Stimulated activated CD8-positive, alpha-beta memory T cell treated with anti-CD3 and anti-CD28 coated beads, Interleukin-15, amount 100 ng/mL, for 24 hours (primary cell): ENCODE measurements at regions not wholly inside any gene's neighbourhood (a gene's known extent, or its start where the extent isn't known, plus 50 kb on each side); places are given as distances from the start of the nearest gene placed in this dataset.
"Not testable (repeated sequence)": the region's sequence is repeated elsewhere in the genome, so short reads cannot be mapped to it uniquely, and the experiment has no call there.

Experiments
- DNase-seq: peaks from one replicate; pipeline ENCODE4 v3.0.0-alpha.2; 2020; ENCODE audit warnings: low read depth

DNA sequence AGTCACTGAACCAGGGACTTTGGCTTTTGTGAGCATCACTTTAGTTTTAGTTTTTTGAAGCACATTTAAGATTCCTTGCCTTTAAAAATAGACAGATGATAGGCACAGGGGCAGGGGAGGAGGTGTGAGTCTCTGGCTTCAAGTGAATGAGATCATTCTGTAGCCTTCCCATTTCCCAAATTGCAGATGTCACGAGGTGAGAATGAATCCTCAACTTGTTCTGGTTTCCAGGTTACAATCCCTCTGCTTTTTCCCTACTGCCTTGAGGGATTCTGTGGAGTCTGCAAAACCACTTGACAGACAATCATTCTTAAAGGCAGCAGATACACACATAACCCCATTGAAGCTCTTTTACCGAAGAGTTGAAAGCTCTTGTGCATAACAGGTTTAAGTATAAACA, 332.4 kb downstream of the DMAC1 start:
- DNase-seq = no peak

DNA sequence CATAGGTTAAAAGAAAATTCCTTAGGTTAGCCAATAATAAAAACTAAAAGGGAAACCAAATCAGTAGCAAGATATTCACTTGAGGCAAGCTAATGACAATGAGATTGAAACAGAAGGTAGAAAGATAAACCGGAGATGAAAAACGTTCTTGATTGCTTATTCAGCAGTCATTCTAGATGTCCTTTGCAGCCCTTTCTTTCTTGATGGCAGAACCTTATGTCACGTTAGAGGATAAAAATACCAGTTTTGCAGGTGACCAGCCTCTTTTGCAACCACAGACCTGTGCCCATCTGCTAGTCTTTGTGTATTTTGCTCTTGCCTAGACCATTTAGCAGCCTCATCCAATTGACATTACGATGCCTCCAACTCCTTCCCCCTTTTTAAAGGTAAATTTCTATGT, 337.8 kb downstream of the DMAC1 start:
- no peak for DNase-seq

DNA sequence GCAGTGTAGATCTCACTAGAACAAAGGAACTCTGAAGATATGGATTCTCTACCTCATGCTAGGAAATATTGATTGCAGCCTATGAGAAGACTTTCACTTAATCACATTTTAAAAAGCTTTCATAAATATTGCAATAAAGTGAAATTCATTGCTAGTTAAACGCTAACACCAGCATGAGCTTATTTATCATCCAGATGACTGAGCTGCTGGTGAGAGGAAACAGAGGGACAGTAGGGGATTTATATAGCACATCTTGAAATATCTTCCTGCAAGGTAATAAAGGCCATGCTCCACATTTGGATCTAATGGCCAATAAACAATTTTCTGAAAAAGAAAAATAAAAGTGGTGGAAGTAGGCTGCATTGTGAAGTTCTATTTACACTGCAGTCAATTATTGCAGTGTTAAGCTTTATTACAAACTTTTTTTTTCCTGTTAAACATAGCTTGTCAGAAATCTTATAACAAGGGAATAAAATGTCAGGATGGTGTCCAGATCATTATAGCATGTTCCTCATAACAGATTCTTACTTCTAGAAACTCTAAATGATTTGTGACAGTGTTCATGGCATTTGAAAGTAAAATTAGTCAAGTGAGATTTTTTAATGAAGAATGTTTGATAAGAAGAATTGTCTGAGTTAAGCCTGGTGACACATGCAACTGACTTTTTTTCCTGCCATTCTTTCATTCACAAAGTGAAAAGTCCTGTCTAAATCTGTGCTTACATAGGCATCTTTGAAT, 342.6 kb downstream of the DMAC1 start:
- DNase-seq = no peak

DNA sequence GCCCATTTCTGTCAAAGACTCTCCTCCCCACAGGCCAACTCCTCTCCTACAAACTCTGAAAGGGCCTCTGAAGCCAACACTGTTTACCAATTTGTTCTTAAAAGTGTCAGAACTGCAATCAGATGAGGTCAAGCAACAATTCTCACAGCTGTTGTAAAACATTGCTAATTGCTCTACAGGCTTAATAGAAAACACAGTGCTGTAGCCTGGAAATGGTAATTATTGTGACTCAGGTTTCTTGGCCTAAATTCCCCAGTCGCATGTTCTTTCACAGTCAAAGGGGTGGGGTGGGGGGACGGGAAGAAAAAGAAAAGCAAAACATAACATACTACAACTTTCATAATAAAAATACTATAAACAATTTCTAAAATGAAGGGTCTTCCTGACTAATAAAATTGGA, 343.2 kb downstream of the DMAC1 start:
- DNase-seq = no peak

DNA sequence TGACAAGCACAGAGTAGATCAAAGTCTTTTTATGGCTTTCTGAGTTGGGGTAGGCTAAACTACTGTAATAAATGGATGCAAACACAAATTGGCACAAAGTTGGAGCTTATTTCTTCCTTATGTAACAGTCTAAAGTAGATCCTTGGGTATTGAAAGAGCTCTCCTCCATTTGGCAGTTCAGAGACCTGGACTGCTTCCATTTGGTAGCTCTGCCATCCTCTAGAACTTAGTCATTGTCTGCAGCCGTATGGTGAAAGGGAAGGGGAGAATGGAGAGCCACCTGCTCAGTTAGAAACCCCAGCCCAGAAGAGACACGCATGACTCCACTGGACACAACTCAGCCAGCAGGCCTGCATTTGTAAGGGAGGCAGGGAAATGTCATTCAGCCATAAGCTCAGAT, 345.0 kb downstream of the DMAC1 start:
- no peak for DNase-seq

DNA sequence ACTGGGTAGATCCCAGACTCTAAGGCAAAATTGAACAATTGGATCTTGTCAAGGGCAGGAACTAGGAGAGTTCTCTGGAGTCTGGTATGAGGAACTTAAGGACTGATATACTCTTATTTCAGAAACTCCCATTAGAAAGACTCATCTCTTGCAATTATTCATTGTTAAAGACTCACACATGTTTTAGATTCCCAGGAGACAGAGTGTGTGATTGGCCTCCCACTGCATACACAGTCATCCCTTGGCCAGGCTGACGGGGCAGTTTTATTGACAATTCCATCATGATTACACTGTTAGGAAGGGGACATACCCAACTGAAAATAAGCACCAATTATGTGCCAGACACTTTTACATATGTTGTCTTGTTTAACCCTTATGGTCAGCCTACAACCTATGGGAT, 347.2 kb downstream of the DMAC1 start:
- DNase-seq = no peak

DNA sequence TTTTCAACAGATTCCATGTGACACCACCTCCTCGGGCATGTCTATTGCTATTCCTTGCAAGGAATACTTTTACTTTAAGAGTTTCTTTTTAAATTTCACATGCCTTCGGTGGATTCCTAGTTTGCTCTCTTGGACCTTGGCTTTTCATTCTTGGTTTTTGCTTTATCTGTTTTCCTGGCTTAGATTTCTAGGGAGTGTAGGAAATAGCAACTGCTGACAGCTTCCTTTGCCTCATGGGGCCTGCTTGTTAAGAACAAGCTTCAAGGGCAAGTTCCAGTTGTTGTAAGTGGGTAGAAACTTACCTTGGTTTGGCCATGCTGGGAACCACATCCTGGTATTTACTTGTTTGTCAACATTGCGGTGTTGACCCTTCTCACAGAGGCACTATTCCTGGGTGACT, 348.5 kb downstream of the DMAC1 start:
- DNase-seq = no peak

DNA sequence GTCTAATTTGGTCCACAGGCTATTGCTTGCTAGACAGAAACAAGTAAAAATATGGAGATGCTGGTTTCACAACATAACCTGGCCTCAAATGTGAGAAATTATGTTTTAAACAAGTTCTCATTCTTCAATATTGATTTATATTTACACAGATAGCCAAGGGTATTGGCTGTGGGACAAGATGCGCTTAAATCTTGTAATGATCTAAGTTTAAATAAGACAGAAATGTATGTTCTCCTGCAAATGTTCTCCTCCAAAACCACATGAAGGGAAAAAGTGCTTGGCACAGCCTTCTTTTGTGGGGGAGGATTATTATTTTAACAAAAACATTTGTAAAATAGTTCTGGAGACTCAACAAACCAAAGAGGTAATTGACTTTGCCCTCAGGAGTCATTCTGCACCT, 356.0 kb downstream of the DMAC1 start:
- DNase-seq = no peak

DNA sequence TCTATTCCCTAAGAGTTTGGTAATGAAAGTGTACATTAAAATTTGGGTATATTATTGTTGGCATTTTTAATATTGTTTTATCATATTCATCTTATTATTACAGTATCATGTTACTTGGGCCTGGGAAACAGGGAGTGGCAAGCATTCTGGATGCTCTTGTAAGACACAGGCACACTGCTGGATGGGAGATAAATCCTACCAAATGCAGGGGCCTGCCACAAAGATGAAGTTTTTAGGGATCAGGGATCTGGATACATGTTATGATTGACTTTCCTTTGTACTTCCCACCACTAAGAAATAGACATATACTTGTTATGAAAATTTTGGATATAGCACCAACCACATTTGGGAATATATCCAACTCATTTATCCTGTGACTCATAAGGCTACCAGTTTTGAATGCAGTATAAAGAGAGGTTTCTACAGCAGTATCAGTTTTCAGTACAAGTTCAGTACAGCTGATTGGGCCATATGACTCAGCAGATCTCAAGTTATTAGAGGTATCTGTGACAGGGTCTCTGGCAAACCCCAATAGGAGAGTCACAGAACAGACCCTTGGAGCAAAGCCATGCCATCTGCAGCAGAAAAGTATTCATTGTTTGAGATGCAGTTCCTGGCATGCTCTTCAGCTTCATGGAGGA, 360.1 kb downstream of the DMAC1 start:
- DNase-seq = no peak

DNA sequence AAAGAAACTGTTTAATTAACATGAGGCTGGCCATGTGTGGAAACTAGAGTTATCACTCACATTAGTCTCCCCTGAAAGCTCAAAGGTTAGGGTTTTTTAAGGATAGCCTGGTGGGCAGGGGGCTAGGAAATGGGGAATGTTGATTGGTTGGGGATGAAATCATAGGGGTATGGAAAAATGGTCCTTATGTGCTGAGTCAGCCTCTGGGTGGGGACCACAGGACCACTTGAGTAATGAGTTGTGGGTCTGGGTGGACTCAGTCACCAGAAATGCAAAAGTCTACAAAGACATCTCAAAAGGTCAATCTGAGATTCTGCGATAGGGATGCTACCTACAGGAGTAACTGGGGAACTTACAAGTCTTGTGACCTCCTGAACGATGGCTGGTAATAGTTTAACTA, 362.8 kb downstream of the DMAC1 start:
- no peak for DNase-seq

DNA sequence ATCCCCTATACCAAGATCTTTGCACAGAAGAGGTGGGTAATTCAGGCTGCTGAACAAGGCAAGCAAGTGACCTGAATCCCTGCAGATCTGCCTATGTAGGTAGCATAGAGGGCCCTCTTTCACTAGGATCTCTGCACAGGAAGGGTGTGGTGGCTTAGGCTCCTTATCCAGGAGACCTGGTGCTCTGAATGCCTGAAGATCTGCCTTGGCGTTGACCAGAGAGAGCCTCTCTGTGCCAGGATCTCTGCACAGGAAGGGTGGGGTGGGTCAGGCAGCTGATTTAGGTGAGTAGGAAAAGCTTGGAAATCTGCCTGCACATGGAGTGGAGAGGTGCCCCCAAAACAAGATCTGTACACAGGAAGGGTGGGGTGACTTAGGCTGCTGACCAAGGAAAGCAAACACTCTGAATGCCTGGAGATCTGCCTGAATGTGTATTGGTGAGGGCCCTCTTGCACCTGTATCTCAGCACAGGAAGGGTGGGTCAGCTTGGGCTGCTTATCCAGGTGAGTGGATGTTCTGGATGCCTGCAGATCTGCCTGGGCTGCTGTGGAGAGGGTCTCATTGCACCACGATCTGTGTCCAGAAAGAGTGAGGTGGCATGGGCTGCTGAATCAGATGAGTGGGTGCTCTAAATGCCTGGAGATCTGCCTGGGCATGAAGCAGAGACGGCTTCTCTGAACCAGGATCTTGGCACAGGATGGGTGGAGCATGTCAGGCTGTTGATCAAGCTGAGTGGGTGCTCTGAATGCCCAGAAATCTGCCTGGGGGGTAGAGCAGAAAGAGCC, 365.9 kb downstream of the DMAC1 start:
- DNase-seq = no peak

DNA sequence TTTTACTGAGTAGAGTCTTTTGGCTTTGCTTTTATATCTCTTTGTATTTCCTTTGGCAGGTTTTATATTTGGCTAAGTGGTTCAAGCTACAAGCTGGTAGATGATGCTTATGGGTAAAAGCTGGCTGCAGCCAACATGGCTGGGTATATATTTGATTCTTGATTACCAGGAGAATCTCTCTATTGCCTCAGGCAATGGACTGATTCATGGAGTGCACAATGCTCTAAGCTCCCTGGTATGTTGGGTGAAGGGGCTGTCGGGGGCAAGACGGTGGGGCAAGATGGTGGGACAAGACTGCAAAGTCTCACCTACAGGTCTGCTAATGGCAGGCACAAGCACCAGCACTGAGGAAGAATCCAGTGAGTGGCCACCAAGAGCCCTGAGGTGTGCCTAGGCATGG, 366.6 kb downstream of the DMAC1 start:
- DNase-seq = no peak

DNA sequence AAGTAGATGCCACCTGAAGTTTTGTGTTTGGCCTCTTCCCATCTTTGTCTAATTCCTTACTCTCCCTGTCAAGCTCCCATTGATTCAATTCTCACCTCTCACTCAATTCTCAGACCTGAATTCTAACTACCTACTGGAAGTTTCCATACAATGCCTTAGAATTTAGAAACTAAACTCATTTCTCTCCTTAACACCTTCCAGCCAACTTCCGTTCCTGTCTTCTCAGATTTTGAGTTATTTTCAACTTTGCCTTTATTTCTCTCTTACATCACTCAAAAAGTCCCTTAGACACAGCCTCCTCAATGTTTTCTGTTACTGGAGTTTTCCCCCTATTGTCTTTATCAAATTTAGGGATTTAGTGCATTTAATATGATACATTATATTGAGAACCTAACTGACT, 382.2 kb downstream of the DMAC1 start:
- DNase-seq = not testable (repeated sequence)

DNA sequence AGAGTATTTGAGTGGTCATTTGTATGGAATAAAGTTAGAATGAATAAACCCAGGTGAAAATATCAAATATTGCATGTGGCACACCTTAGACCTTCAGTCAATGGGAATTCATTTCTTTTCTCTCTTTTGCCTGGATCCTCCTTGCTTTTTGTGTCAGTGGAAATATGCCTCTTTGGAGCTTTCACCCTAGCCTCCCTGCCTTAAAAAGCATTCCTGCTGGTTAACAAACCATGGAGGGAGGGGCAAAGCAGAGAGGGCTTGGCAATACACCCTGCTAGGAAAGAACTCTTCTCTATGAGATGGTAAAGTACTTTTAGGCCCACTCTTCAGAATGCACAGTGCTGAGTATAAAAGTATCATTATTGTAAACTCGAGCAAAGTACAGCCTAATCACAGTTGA, 383.7 kb downstream of the DMAC1 start:
- DNase-seq = no peak

DNA sequence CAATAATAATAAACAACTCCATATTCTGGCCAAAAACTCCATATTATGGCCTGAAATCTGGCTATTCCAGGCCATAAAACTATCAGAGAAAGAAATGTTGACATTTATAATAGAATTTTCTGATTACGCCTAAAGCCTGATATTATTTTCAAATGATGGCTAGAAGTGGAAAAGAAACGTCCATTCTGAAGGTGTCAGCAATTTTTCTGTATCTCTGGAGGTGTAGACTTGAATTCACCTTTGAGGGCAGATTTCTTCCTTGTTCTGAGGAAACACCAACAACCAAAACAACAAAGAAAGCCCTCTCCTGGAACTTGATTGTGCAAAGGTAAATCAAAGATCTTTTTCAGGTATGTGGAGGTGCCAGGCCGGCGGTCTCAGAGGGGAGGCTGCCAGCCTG, 390.7 kb downstream of the DMAC1 start:
- DNase-seq = no peak

DNA sequence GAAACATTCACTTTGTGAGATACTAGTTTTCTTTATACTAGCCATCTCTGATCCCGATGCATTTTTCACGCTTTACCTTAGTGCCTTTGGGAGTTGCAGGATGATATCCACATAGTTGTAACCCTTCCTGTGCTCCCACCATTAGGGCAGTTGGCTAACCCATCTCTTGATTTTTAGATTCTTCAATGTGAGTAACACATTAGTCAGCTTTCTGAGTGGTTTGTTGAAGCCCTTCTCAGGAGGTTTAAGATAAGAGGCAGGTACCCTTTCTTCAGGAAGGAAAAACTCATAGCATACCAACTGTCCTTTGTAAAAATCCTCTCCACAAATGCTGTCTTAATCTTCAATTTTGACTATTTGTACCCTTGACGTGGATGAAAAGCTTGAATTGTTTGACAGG, 392.3 kb downstream of the DMAC1 start:
- no peak for DNase-seq

DNA sequence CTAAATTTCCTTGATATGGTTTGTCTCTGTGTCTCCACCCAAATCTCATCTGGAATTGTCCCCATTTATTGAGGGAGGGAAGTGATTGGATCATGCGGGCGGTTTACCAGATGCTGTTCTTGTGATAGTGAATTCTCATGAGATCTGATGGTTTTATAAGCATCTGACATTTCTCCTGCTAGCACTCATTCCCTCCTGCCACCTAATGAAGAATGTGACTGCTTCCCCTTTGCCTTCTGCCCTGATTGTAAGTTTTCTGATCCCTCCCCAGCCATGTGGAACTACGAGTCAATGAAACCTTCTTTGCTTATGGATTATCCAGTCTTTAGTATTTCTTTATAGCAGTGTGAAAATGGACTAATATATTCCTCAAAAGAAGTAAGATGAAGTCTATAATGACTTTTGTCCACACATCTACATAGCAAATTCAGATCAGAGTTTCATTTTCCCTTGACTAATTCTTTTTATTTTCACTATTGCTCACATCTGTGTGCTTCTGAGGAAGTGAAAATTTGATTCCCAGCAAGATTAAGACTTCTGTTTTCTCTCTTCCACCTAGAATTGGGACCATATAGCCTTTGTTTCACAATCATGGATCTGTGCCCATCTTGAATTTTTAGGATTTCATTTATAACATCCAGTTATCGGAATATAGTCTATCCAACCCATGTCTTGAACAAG, 393.5 kb downstream of the DMAC1 start:
- DNase-seq = no peak

DNA sequence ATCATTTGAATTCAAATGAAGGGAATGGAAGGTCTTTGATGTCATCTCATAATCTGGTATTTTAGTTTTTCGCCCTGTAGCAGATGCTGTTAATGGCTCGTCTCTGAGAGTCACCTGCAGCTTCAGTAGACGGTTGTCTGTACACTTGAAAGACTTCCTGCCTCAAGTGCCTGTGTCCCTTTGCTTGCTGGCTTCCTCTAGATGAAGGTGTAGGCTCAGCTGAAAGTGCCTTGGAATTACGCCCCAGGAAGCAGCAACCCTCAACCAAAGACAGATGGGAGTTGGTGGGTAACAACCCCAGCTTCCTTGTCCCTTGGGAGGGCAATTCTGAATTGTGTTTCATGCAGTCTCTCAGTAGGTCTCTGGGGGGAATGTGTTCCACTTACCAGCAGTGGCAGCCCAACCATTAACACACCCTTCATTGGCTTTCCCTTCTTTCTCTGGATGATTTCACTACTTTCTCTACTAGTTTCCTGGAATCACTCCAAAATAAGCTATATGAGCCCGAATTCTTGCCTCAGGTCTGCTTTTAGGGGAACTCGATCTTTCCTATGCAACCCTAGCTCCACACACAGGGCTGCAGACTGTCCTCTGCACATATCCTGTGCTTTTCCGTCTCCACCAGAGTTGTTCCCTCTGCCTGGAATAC, 395.6 kb downstream of the DMAC1 start:
- DNase-seq = no peak

DNA sequence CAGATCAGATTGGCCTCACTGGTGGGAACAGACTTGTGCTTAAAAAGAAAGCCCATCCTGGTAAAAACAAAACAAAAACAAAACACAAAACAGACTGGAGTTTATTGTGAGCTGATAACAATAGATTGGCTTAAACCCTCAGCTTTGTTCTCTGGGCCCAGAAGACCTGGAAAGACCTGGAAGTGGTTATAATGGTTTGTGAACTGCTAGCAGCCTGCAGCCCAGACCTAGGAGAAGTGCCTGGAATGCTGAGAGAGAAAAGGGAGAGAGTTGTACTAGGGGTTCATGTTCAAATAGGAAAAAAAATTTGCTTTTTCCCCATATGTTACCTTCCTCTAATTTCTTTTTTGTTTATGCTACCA, 396.6 kb downstream of the DMAC1 start:
- DNase-seq = no peak

DNA sequence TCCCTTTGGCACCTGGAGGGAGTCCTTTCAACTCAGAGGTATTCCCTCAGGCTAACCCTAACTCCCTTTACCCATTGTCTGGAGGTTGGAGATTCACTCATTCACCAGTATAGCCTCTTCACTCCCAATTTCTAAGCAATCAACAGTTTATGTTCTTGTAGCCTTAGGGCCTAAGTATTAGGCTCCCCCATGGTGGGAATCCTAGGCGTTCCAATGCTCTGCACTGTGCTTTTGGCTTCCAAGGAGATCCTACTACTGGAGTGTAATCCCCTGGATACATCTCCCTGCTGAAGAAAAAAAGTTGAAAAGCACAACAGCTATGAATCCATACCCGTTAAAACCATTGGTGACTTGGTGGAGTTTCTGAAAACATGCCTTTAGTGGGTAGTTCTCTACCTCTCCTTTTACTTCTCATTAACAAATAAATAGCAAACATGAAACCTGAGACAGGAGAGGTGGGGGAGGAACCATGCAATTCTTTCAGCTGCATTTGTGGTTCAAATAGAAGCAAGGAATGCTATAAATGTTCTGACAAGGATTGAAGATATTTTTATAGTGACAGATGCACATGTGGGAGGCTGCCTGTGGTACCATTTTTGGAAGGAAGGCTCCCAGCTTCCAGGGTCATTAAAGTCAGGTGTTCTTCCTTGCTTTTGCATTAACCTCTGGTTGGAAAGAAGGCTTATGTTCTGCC, 397.1 kb downstream of the DMAC1 start:
- DNase-seq = no peak

DNA sequence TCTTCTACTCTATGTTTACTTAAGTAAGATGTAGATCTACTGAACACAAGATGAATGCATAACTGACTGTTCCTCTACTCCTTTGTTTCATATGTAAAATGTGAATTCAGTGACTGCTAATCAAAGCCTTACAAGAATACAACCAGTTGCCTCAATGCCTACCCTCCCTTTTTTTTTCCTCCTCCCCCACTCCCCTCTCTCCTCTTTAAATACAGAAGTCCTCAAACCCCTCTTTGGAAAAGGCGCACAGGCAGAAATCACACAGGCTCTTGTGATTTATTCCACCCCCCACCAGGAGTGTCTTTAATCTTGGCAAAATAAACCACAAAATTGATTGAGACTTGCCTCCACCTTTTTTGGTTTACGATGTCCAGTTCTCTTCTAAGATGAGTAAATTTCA, 398.5 kb downstream of the DMAC1 start:
- DNase-seq = no peak
